H9 (cell line): ENCODE measurements at regions not wholly inside any gene's neighbourhood (a gene's known extent, or its start where the extent isn't known, plus 50 kb on each side); places are given as distances from the start of the nearest gene placed in this dataset.

Source experiments
- DNase-seq: peaks from one replicate; pipeline ENCODE4 v3.0.0-alpha.2; 2017
- H2AFZ ChIP-seq: one replicate; pipeline ENCODE4 v1.6.1; 2013; ENCODE audit warnings: mild to moderate bottlenecking, low read length, control low read depth, moderate library complexity
- H2AK5ac ChIP-seq: 2 replicates; pipeline ENCODE4 v1.6.1; 2013; ENCODE audit warnings: low read length, control low read depth, mixed read lengths; ENCODE audit not compliant: insufficient read length
- H2BK120ac ChIP-seq: one replicate; pipeline ENCODE4 v1.6.1; 2013; ENCODE audit warnings: low read depth, mild to moderate bottlenecking, low read length, control low read depth, inconsistent platforms; ENCODE audit not compliant: poor library complexity, severe bottlenecking
- H2BK12ac ChIP-seq: 2 replicates; pipeline ENCODE4 v1.6.1; 2013; ENCODE audit warnings: low read length, control low read depth, mixed read lengths, low read depth; ENCODE audit not compliant: insufficient read length
- H2BK15ac ChIP-seq: 2 replicates; pipeline ENCODE4 v1.6.1; 2013; ENCODE audit warnings: low read depth, low read length, control low read depth
- H2BK20ac ChIP-seq: one replicate; pipeline ENCODE4 v1.6.1; 2013; ENCODE audit warnings: low read depth, mild to moderate bottlenecking, low read length, control low read depth, inconsistent platforms; ENCODE audit not compliant: poor library complexity, severe bottlenecking
- H2BK5ac ChIP-seq: 2 replicates; pipeline ENCODE4 v1.6.1; 2013; ENCODE audit warnings: low read length, control low read depth, mixed read lengths; ENCODE audit not compliant: insufficient read length
- H3K14ac ChIP-seq: 2 replicates; pipeline ENCODE4 v1.6.1; 2013; ENCODE audit warnings: low read length, control low read depth; ENCODE audit not compliant: insufficient read depth
- H3K18ac ChIP-seq: 2 replicates; pipeline ENCODE4 v1.6.1; 2013; ENCODE audit warnings: low read depth, mild to moderate bottlenecking, mixed read lengths, low read length, control low read depth; ENCODE audit not compliant: insufficient read length
- H3K23ac ChIP-seq: 2 replicates; pipeline ENCODE4 v1.6.1; 2013; ENCODE audit warnings: low read length, control low read depth, mixed read lengths, low read depth; ENCODE audit not compliant: insufficient read length
- H3K23me2 ChIP-seq: 2 replicates; pipeline ENCODE4 v1.6.1; 2013; ENCODE audit warnings: low read depth, mild to moderate bottlenecking, mixed read lengths, low read length, control low read depth; ENCODE audit not compliant: insufficient read length, poor library complexity, severe bottlenecking
- H3K27ac ChIP-seq: 2 replicates; pipeline ENCODE4 v1.5.1; 2013; ENCODE audit warnings: low read length, control low read depth, mixed read lengths, low read depth; ENCODE audit not compliant: insufficient read length
- H3K27me3 ChIP-seq: 2 replicates; pipeline ENCODE4 v1.6.1; 2013; ENCODE audit warnings: low read length, control low read depth, inconsistent platforms; ENCODE audit not compliant: insufficient read depth
- H3K4ac ChIP-seq: 2 replicates; pipeline ENCODE4 v1.6.1; 2013; ENCODE audit warnings: low read depth, mild to moderate bottlenecking, control low read depth, inconsistent platforms, low read length, moderate library complexity
- H3K4me1 ChIP-seq: 2 replicates; pipeline ENCODE4 v1.6.1; 2013; ENCODE audit warnings: low read length, control low read depth, inconsistent platforms; ENCODE audit not compliant: insufficient read depth
- H3K4me2 ChIP-seq: 2 replicates; pipeline ENCODE4 v1.6.1; 2013; ENCODE audit warnings: low read length, control low read depth, mixed read lengths; ENCODE audit not compliant: insufficient read length, insufficient read depth
- H3K56ac ChIP-seq: 2 replicates; pipeline ENCODE4 v1.6.1; 2013; ENCODE audit warnings: low read depth, mild to moderate bottlenecking, mixed read lengths, low read length, control low read depth; ENCODE audit not compliant: insufficient read length
- H3K79me1 ChIP-seq: 2 replicates; pipeline ENCODE4 v1.6.1; 2013; ENCODE audit warnings: low read depth, mild to moderate bottlenecking, moderate library complexity, low read length, control low read depth, inconsistent platforms; ENCODE audit not compliant: insufficient read depth, poor library complexity, severe bottlenecking
- H3K79me2 ChIP-seq: 2 replicates; pipeline ENCODE4 v1.6.1; 2013; ENCODE audit warnings: low read length, control low read depth, inconsistent platforms; ENCODE audit not compliant: insufficient read depth
- H3K9ac ChIP-seq: 2 replicates; pipeline ENCODE4 v1.6.1; 2013; ENCODE audit warnings: low read length, control low read depth, mixed read lengths; ENCODE audit not compliant: insufficient read length; ENCODE audit errors: extremely low read depth
- H3K9me3 ChIP-seq: one replicate; pipeline ENCODE4 v1.6.1; 2013; ENCODE audit warnings: low read depth, low read length, inconsistent platforms; ENCODE audit not compliant: control insufficient read depth
- H3T11ph ChIP-seq: one replicate; pipeline ENCODE4 v1.6.1; 2013; ENCODE audit warnings: mild to moderate bottlenecking, low read length, control low read depth, inconsistent platforms
- H4K20me1 ChIP-seq: one replicate; pipeline ENCODE4 v1.6.1; 2013; ENCODE audit not compliant: control insufficient read depth, insufficient read length, insufficient read depth
- H4K5ac ChIP-seq: 2 replicates; pipeline ENCODE4 v1.6.1; 2013; ENCODE audit warnings: low read depth, mild to moderate bottlenecking, mixed read lengths, low read length, control low read depth; ENCODE audit not compliant: insufficient read length
- H4K8ac ChIP-seq: replicated peaks from 2 replicates; pipeline ENCODE4 v1.6.1; 2013; ENCODE audit warnings: low read length, control low read depth, mixed read lengths, low read depth; ENCODE audit not compliant: insufficient read length
- H4K91ac ChIP-seq: 2 replicates; pipeline ENCODE4 v1.6.1; 2013; ENCODE audit warnings: low read depth, mild to moderate bottlenecking, moderate library complexity, mixed read lengths, low read length, control low read depth; ENCODE audit not compliant: insufficient read length
- H3K27ac Mint-ChIP-seq, 3 experiments: 2 replicates in 2 of 3; 3 replicates in 1 of 3; pipeline ENCODE4 v1.8.0; 2020 to 2021; ENCODE audit warnings: mixed read lengths in 3 of 3, mild to moderate bottlenecking in 1 of 3, moderate library complexity in 1 of 3
- H3K27me3 Mint-ChIP-seq: 2 replicates; pipeline ENCODE4 v1.8.0; 2021; ENCODE audit warnings: low read depth, mild to moderate bottlenecking, moderate library complexity, mixed read lengths
- H3K36me3 Mint-ChIP-seq, 3 experiments: 2 replicates in 2 of 3; 3 replicates in 1 of 3; pipeline ENCODE4 v1.8.0; 2020 to 2021; ENCODE audit warnings: low read depth in 3 of 3, mixed read lengths in 3 of 3; ENCODE audit not compliant: insufficient read depth in 1 of 3
- H3K4me1 Mint-ChIP-seq, 2 experiments: 2 replicates each; pipeline ENCODE4 v1.8.0; 2020; ENCODE audit warnings: mixed read lengths in 2 of 2
- H3K4me3 Mint-ChIP-seq, 2 experiments: 2 replicates in 1 of 2; 3 replicates in 1 of 2; pipeline ENCODE4 v1.8.0; 2020 to 2021; ENCODE audit warnings: mild to moderate bottlenecking in 2 of 2, mixed read lengths in 2 of 2, moderate library complexity in 1 of 2
- H3K9me3 Mint-ChIP-seq, 2 experiments: 2 replicates in 1 of 2; 3 replicates in 1 of 2; pipeline ENCODE4 v1.8.0; 2020; ENCODE audit warnings: mild to moderate bottlenecking in 2 of 2, mixed read lengths in 2 of 2, moderate library complexity in 1 of 2
- CTCF ChIP-seq: fragments of 200-600 bp; sonication (generic); conservative IDR thresholded peaks from 3 replicates; pipeline ENCODE4 v1.8.0; 2021; ENCODE audit warnings: antibody characterized with exemption, mild to moderate bottlenecking
- WGBS: extraction: QIAGEN DNeasy Blood & Tissue Kit; methylation state at CpG from one replicate; pipeline ENCODE4 v1.1.7; 2013; ENCODE audit warnings: missing lambda C conversion rate, low lambda C conversion rate, mixed read lengths; ENCODE audit not compliant: insufficient read length; ENCODE audit errors: extremely low coverage; 5-methylcytosine and 5-hydroxymethylcytosine counted together

- H3K23ac ChIP-seq: no peak overlapping the region
- H4K91ac ChIP-seq: no peak overlapping the region
- no peak overlapping the region for H2BK15ac ChIP-seq
- H3K4me2 ChIP-seq: no peak overlapping the region
- no CpG with 5 or more reads among the region's 5 CpGs for WGBS
- no peak overlapping the region for H3K4me3 Mint-ChIP-seq
- H3K4me1 ChIP-seq: no peaks in the 10 kb centered on the region
- H2BK12ac ChIP-seq: no peak overlapping the region
- H3K27ac ChIP-seq: no peak overlapping the region
- no peak overlapping the region for H2BK120ac ChIP-seq
- no peak overlapping the region for H3K27ac Mint-ChIP-seq
- H2AK5ac ChIP-seq: no peak overlapping the region
- H3K23me2 ChIP-seq: no peaks in the 10 kb centered on the region
- H3K9ac ChIP-seq: no peak overlapping the region
- no peak overlapping the region for H2BK20ac ChIP-seq
- H2BK5ac ChIP-seq: no peak overlapping the region
- H3K9me3 ChIP-seq: peaks cover 8% of the 10 kb centered on the region
- no peaks in the 10 kb centered on the region; a peak in 2 of 7 replicates for H3K36me3 Mint-ChIP-seq
- H3K79me1 ChIP-seq: no peaks in the 10 kb centered on the region
- H3K14ac ChIP-seq: no peak overlapping the region
- peaks cover 15% of the 10 kb centered on the region for H3K27me3 Mint-ChIP-seq
- H3K4ac ChIP-seq: no peak overlapping the region
- H3T11ph ChIP-seq: no peak overlapping the region
- H4K5ac ChIP-seq: no peak overlapping the region
- no peaks in the 10 kb centered on the region for H3K27me3 ChIP-seq
- H4K8ac ChIP-seq: no peak overlapping the region
- H3K79me2 ChIP-seq: no peaks in the 10 kb centered on the region
- H3K18ac ChIP-seq: no peak overlapping the region
- peaks cover 28 to 67% of the 10 kb centered on the region in 2 experiments for H3K9me3 Mint-ChIP-seq
- no peak overlapping the region for H3K56ac ChIP-seq
- H3K4me1 Mint-ChIP-seq: no peaks in the 10 kb centered on the region
- H2AFZ ChIP-seq: no peak overlapping the region
- DNase-seq: no peak
- H4K20me1 ChIP-seq: no peaks in the 10 kb centered on the region
- peak; percentile 37; the same call in 1 of the 3 replicates for TF ChIP-seq CTCF
These were observed 350.8 kb downstream of the DMRT2 start for GRCh38 chr9:1400983-1401382.
